Kidney (tissue), 13 donors: ENCODE measurements at regions not wholly inside any gene's neighbourhood (a gene's known extent, or its start where the extent isn't known, plus 50 kb on each side); places are given as distances from the start of the nearest gene placed in this dataset.
"Not testable (repeated sequence)": the region's sequence is repeated elsewhere in the genome, so short reads cannot be mapped to it uniquely, and the experiment has no call there.

ENCODE experiments used
- DNase-seq, 5 donors: peaks; one replicate each; pipeline ENCODE4 v3.0.0-alpha.2; 2013 to 2020
- FAIRE-seq: peaks from 2 replicates; lab custom pipeline; 2012; peaks lifted over from hg19 to GRCh38; lab: Jason Lieb, UNC
- H3K27ac ChIP-seq, 2 donors: one replicate each; pipeline ENCODE4 v1.7.0; 2013; ENCODE audit warnings: low read depth in 2 of 2, low read length in 2 of 2, inconsistent platforms in 1 of 2
- H3K27me3 ChIP-seq: one replicate; pipeline ENCODE4 v1.7.1; 2013; ENCODE audit warnings: low read length, inconsistent platforms; ENCODE audit not compliant: control insufficient read depth, insufficient read depth
- H3K36me3 ChIP-seq, 3 donors: one replicate each; pipeline versions ENCODE4 v1.7.0 to v1.7.1; 2013; ENCODE audit warnings: low read length in 3 of 3, control low read depth in 1 of 3, inconsistent platforms in 1 of 3; ENCODE audit not compliant: insufficient read depth in 3 of 3, control insufficient read depth in 2 of 3
- H3K4me1 ChIP-seq, 3 donors: one replicate each; pipeline versions ENCODE4 v1.7.0 to v1.7.1; 2013; ENCODE audit warnings: low read length in 3 of 3, inconsistent platforms in 1 of 3, low read depth in 1 of 3; ENCODE audit not compliant: control insufficient read depth in 2 of 3, insufficient read depth in 2 of 3
- H3K4me3 ChIP-seq, 3 donors: one replicate each; pipeline versions ENCODE4 v1.7.0 to v1.8.1; 2013; ENCODE audit warnings: low read length in 3 of 3, control low read depth in 1 of 3, inconsistent platforms in 1 of 3
- H3K9ac ChIP-seq, 3 donors: one replicate each; pipeline versions ENCODE4 v1.7.0 to v1.7.1; 2013; ENCODE audit warnings: low read length in 3 of 3, control low read depth in 1 of 3, inconsistent platforms in 1 of 3
- H3K9me3 ChIP-seq, 3 donors: one replicate each; pipeline versions ENCODE4 v1.7.0 to v1.7.1; 2013; ENCODE audit warnings: low read length in 3 of 3, control low read depth in 1 of 3, inconsistent platforms in 1 of 3; ENCODE audit not compliant: control insufficient read depth in 2 of 3, insufficient read depth in 1 of 3
- intact Hi-C: fragments of 100-400 bp; cut with DNase I; formaldehyde crosslinking; loops from one replicate; pipeline ENCODE4 v1.11.1; 2022
- TF ChIP-seq, protein P1 (sequence below): IDR thresholded peaks from 3 replicates; pipeline ENCODE4 v1.5.1; 2012; ENCODE audit warnings: mild to moderate bottlenecking, moderate library complexity, borderline replicate concordance; ENCODE audit not compliant: insufficient read depth; ENCODE audit errors: extremely low read depth
- donor health status: control.
- donor health status: control.
- donor health status: control.
- donor health status: control.
- donor health status: control.
- donor health status: DM: yes; HTN: yes; CAD: no.
- donor health status: Normal renal cell carcinoma (clear cell type).

DNA sequence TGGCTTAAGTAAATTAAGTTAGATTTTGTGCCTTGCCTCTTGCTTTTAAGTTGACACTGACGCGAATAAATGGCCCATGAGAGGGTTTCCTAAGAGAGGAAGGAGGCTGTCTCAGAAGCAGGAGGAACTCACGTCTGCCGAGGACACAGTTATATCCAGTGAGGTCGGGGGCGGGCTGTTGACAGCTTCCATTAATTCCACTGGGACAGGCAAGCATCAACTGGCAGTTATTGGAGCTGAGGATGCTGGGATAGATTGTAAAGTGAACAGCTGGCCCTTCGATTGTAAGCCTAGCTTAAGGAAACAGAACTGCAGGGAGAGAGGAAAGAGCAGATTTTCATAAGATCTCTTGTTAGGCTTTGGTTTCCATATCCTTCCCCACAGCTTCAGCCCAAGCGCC, 399.2 kb downstream of the IPO8 start:
- FAIRE-seq (no peak), DNase-seq (peak in 2 of 5 donors; percentile 6 to 13)
- TF ChIP-seq, protein P1, sequence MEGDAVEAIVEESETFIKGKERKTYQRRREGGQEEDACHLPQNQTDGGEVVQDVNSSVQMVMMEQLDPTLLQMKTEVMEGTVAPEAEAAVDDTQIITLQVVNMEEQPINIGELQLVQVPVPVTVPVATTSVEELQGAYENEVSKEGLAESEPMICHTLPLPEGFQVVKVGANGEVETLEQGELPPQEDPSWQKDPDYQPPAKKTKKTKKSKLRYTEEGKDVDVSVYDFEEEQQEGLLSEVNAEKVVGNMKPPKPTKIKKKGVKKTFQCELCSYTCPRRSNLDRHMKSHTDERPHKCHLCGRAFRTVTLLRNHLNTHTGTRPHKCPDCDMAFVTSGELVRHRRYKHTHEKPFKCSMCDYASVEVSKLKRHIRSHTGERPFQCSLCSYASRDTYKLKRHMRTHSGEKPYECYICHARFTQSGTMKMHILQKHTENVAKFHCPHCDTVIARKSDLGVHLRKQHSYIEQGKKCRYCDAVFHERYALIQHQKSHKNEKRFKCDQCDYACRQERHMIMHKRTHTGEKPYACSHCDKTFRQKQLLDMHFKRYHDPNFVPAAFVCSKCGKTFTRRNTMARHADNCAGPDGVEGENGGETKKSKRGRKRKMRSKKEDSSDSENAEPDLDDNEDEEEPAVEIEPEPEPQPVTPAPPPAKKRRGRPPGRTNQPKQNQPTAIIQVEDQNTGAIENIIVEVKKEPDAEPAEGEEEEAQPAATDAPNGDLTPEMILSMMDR, result no peak
- intact Hi-C loops, result no loop called here
- H3K9me3 ChIP-seq, result no peaks in the 10 kb centered on the region
- no peak overlapping the region for H3K4me3 ChIP-seq
- H3K9ac ChIP-seq, result no peak overlapping the region
- no peaks in the 10 kb centered on the region for H3K4me1 ChIP-seq
- no peaks in the 10 kb centered on the region for H3K36me3 ChIP-seq
- no peaks in the 10 kb centered on the region for H3K27me3 ChIP-seq
- no peak overlapping the region for H3K27ac ChIP-seq

DNA sequence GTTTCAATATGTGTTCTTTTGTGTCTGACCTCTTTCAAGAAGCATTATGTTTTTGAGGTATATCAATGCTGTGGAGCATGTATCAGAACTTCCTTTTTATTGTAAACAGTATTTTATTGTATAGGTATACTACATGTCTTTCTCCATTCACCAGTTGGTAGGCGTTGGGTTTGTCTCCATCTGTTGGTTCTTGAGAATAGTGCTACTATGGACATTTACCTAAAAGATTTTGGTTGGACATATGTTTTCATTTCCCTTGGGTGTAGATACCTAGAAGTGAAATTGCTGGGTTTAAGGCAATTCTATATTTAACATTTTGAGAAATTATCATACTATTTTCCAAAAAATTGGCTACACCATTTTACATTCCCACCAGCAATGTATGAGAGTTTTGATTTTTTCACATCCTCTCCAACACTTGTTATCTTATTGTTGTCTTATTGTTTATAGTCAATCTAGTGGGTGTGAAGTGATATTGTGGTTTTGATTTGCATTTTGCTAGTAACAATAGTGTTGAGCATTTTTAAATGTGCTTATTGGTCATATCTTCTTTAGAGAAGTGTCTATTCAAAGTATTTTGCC, 409.2 kb downstream of the IPO8 start:
- Histone ChIP-seq H3K27me3 (no peaks in the 10 kb centered on the region), H3K27ac (no peak overlapping the region), H3K36me3 (no peaks in the 10 kb centered on the region), H3K4me3 (no peak overlapping the region), H3K9me3 (no peaks in the 10 kb centered on the region), H3K4me1 (no peaks in the 10 kb centered on the region), H3K9ac (no peak overlapping the region)
- intact Hi-C loops, result no loop called here
- DNase-seq (peak in 2 of 5 donors; percentile 42 to 43), FAIRE-seq (no peak)
- TF ChIP-seq, protein P1, result peak; percentile 36

DNA sequence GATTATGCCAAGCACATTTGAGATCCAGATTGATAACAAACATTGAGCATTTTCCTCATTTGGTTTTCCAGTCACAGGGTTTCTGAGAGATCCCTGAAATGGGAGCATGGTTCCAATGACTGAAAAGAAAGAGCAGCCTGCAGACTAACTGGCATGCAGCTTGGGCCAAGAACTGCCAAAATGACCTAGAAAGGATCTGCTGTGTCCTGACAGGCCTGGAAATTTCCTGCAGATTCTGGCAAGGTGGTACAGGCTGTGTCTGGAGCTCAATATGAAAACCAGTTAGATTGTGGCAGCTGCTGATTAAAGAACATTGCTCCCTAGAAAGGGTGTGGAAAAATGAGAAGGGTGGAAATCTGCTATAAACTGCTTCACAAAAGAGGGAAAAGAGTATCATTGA, 417.3 kb downstream of the IPO8 start:
- Histone ChIP-seq H3K27me3 (no peaks in the 10 kb centered on the region), H3K9me3 (no peaks in the 10 kb centered on the region), H3K4me1 (no peaks in the 10 kb centered on the region), H3K36me3 (no peaks in the 10 kb centered on the region), H3K9ac (no peak overlapping the region), H3K4me3 (no peak overlapping the region), H3K27ac (no peak overlapping the region)
- TF ChIP-seq, protein P1, result no peak
- no peak for FAIRE-seq
- no peak for DNase-seq
- intact Hi-C loops, result no loop called here

DNA sequence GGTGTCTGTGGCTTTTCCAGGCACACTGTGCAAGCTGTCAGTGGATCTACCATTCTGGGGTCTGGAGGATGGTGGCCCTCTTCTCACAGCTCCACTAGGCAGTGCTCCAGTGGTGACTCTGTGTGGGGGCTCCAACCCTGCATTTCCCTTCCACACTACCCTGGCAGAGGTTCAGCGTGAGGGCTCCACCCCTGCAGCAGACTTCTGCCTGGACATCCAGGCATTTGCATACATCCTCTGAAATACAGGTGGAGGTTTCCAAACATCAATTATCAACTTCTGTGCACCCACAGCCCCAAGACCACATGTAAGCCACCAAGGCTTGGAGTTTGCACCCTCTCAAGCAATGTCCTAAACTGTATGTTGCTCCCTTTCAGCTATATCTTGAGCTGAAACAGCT, 423.2 kb downstream of the IPO8 start:
- H3K27me3 ChIP-seq, DNase-seq, H3K27ac ChIP-seq, H3K9ac ChIP-seq, FAIRE-seq, H3K4me3 ChIP-seq, H3K36me3 ChIP-seq, intact Hi-C loops, H3K4me1 ChIP-seq, H3K9me3 ChIP-seq: not testable (repeated sequence)
